ENCODE measurements at regions not wholly inside any gene's neighbourhood (a gene's known extent, or its start where the extent isn't known, plus 50 kb on each side); places are given as distances from the start of the nearest gene placed in this dataset.

GRCh38 chr12:15037091-15037687 lies 64.3 kb downstream of the PDE6H start:
- TF ChIP-seq EZH2phosphoT487 (IDR thresholded peaks at IDR 0.05; ENCODE audit: borderline replicate concordance, low read depth, low read length): no peak
- no peak for TF ChIP-seq CTCF (conservative IDR thresholded peaks at IDR 0.05; ENCODE audit: low read length)
- POLR2A ChIA-PET: no interaction called here
- no peaks in the 10 kb centered on the region for H4K20me1 ChIP-seq (ENCODE audit: insufficient read depth, low read length)
- no peak overlapping the region for H3K4me3 ChIP-seq (ENCODE audit: low read depth, low read length, poor library complexity, severe bottlenecking)
- H3K79me2 ChIP-seq (ENCODE audit: insufficient read depth, low read depth, low read length): no peaks in the 10 kb centered on the region
- intact Hi-C loops (cut with micrococcal nuclease; ENCODE audit: unreplicated experiment): no loop called here
- H2AFZ ChIP-seq (ENCODE audit: low read length): no peak overlapping the region
- no peak overlapping the region for H3K27ac ChIP-seq (ENCODE audit: low read depth, low read length, poor library complexity, severe bottlenecking)
- no peaks in the 10 kb centered on the region for H3K9me2 ChIP-seq (ENCODE audit: insufficient read depth, low read length)
- no peak for DNase-seq (ENCODE audit: low spot score)
- no peak overlapping the region for H3K4me2 ChIP-seq (ENCODE audit: low read length)
- CTCF ChIA-PET (ENCODE audit: unreplicated experiment): no interaction called here
- peaks cover 12% of the 10 kb centered on the region for H3K4me1 ChIP-seq (ENCODE audit: insufficient read depth, low read length, poor library complexity, severe bottlenecking)
- H3K36me3 ChIP-seq (ENCODE audit: insufficient read depth, low read length): no peaks in the 10 kb centered on the region
- no peaks in the 10 kb centered on the region for H3K9me3 ChIP-seq (ENCODE audit: low read length)
- no TSS peak for BruUV-seq (replicated peaks)

GRCh38 chr12:15038137-15038536 lies 65.3 kb downstream of the PDE6H start:
- no peak overlapping the region for H2AFZ ChIP-seq (ENCODE audit: low read length)
- H3K9me2 ChIP-seq (ENCODE audit: insufficient read depth, low read length): no peaks in the 10 kb centered on the region
- intact Hi-C loops (cut with micrococcal nuclease; ENCODE audit: unreplicated experiment): no loop called here
- DNase-seq (ENCODE audit: low spot score): no peak
- no peak overlapping the region for H3K4me3 ChIP-seq (ENCODE audit: low read depth, low read length, poor library complexity, severe bottlenecking)
- no TSS peak for BruUV-seq (replicated peaks)
- H3K4me1 ChIP-seq (ENCODE audit: insufficient read depth, low read length, poor library complexity, severe bottlenecking): peaks cover 12% of the 10 kb centered on the region
- no peak overlapping the region for H3K4me2 ChIP-seq (ENCODE audit: low read length)
- ChIA-PET POLR2A (no interaction called here), CTCF (ENCODE audit: unreplicated experiment) (no interaction called here)
- no peak for TF ChIP-seq CTCF (conservative IDR thresholded peaks at IDR 0.05; ENCODE audit: low read length)
- no peak for TF ChIP-seq EZH2phosphoT487 (IDR thresholded peaks at IDR 0.05; ENCODE audit: borderline replicate concordance, low read depth, low read length)
- no peaks in the 10 kb centered on the region for H3K9me3 ChIP-seq (ENCODE audit: low read length)
- H3K79me2 ChIP-seq (ENCODE audit: insufficient read depth, low read depth, low read length): no peaks in the 10 kb centered on the region
- H3K36me3 ChIP-seq (ENCODE audit: insufficient read depth, low read length): no peaks in the 10 kb centered on the region
- H4K20me1 ChIP-seq (ENCODE audit: insufficient read depth, low read length): no peaks in the 10 kb centered on the region
- H3K27ac ChIP-seq (ENCODE audit: low read depth, low read length, poor library complexity, severe bottlenecking): no peak overlapping the region

GRCh38 chr12:15044471-15044870 lies 71.6 kb downstream of the PDE6H start:
- no peaks in the 10 kb centered on the region for H3K4me1 ChIP-seq (ENCODE audit: insufficient read depth, low read length, poor library complexity, severe bottlenecking)
- ChIA-PET POLR2A (no interaction called here), CTCF (ENCODE audit: unreplicated experiment) (no interaction called here)
- intact Hi-C loops (cut with micrococcal nuclease; ENCODE audit: unreplicated experiment): no loop called here
- H4K20me1 ChIP-seq (ENCODE audit: insufficient read depth, low read length): no peaks in the 10 kb centered on the region
- no peak overlapping the region for H3K4me3 ChIP-seq (ENCODE audit: low read depth, low read length, poor library complexity, severe bottlenecking)
- no TSS peak for BruUV-seq (replicated peaks)
- H2AFZ ChIP-seq (ENCODE audit: low read length): no peak overlapping the region
- no peaks in the 10 kb centered on the region for H3K9me2 ChIP-seq (ENCODE audit: insufficient read depth, low read length)
- H3K79me2 ChIP-seq (ENCODE audit: insufficient read depth, low read depth, low read length): no peaks in the 10 kb centered on the region
- DNase-seq (ENCODE audit: low spot score): no peak
- TF ChIP-seq EZH2phosphoT487 (IDR thresholded peaks at IDR 0.05; ENCODE audit: borderline replicate concordance, low read depth, low read length): no peak
- TF ChIP-seq CTCF (conservative IDR thresholded peaks at IDR 0.05; ENCODE audit: low read length): no peak
- no peak overlapping the region for H3K4me2 ChIP-seq (ENCODE audit: low read length)
- H3K9me3 ChIP-seq (ENCODE audit: low read length): no peaks in the 10 kb centered on the region
- H3K36me3 ChIP-seq (ENCODE audit: insufficient read depth, low read length): no peaks in the 10 kb centered on the region
- no peak overlapping the region for H3K27ac ChIP-seq (ENCODE audit: low read depth, low read length, poor library complexity, severe bottlenecking)
